Retina (tissue), 1 donor: ENCODE measurements at regions not wholly inside any gene's neighbourhood (a gene's known extent, or its start where the extent isn't known, plus 50 kb on each side); places are given as distances from the start of the nearest gene placed in this dataset.
"Not testable (repeated sequence)": the region's sequence is repeated elsewhere in the genome, so short reads cannot be mapped to it uniquely, and the experiment has no call there.

Experiments used
- DNase-seq: peaks from one replicate; pipeline ENCODE4 v3.0.0-alpha.2; 2016

- no peak for DNase-seq
These were observed 558.7 kb downstream of the MATN1 start for GRCh38 chr1:30164693-30165092.

- no peak for DNase-seq
These were observed 560.8 kb downstream of the MATN1 start for GRCh38 chr1:30162565-30162964.

- no peak for DNase-seq
These were observed 561.4 kb downstream of the MATN1 start for GRCh38 chr1:30161953-30162352.

GRCh38 chr1:30160999-30161689, 562.2 kb downstream of the MATN1 start:
- DNase-seq, result no peak

GRCh38 chr1:30159015-30159414, 564.4 kb downstream of the MATN1 start:
- no peak for DNase-seq

- DNase-seq, result not testable (repeated sequence)
These were observed 567.7 kb downstream of the MATN1 start for GRCh38 chr1:30155698-30156097.

- not testable (repeated sequence) for DNase-seq
These were observed 568.1 kb downstream of the MATN1 start for GRCh38 chr1:30155253-30155652.

GRCh38 chr1:30153743-30154449, 569.5 kb downstream of the MATN1 start:
- no peak for DNase-seq

- DNase-seq, result no peak
These were observed 571.6 kb downstream of the MATN1 start for GRCh38 chr1:30151826-30152225.

GRCh38 chr1:30151119-30151518, 572.3 kb downstream of the MATN1 start:
- no peak for DNase-seq

GRCh38 chr1:30149226-30149625, 574.2 kb downstream of the MATN1 start:
- DNase-seq, result no peak

- no peak for DNase-seq
These were observed 574.7 kb downstream of the MATN1 start for GRCh38 chr1:30148676-30149075.

GRCh38 chr1:30147188-30147587, 576.2 kb downstream of the MATN1 start:
- DNase-seq, result no peak

GRCh38 chr1:30146448-30146847, 576.9 kb downstream of the MATN1 start:
- no peak for DNase-seq

GRCh38 chr1:30145723-30146303, 577.6 kb downstream of the MATN1 start:
- no peak for DNase-seq

GRCh38 chr1:30144831-30145230, 578.6 kb downstream of the MATN1 start:
- DNase-seq, result no peak

- no peak for DNase-seq
These were observed 579.9 kb downstream of the MATN1 start for GRCh38 chr1:30143517-30143916.

- no peak for DNase-seq
These were observed 582.8 kb downstream of the MATN1 start for GRCh38 chr1:30140566-30140965.

GRCh38 chr1:30138891-30139290, 584.5 kb downstream of the MATN1 start:
- no peak for DNase-seq

GRCh38 chr1:30137001-30137400, 586.4 kb downstream of the MATN1 start:
- DNase-seq, result no peak

GRCh38 chr1:30135698-30136097, 587.7 kb downstream of the MATN1 start:
- no peak for DNase-seq

- no peak for DNase-seq
These were observed 588.7 kb downstream of the MATN1 start for GRCh38 chr1:30134466-30135217.

- no peak for DNase-seq
These were observed 589.9 kb downstream of the MATN1 start for GRCh38 chr1:30133414-30134055.
